ENCODE measurements at regions not wholly inside any gene's neighbourhood (a gene's known extent, or its start where the extent isn't known, plus 50 kb on each side); places are given as distances from the start of the nearest gene placed in this dataset.
"Not testable (repeated sequence)": the region's sequence is repeated elsewhere in the genome, so short reads cannot be mapped to it uniquely, and the experiment has no call there.

GRCh38 chr7:102721-103120 is 89.7 kb upstream of the FAM20C start:
- TF ChIP-seq CTCF (IDR thresholded peaks at IDR 0.05; ENCODE audit: borderline replicate concordance, control extremely low read depth, extremely low read depth, insufficient read depth, missing control alignments): no peak
- no peak for DNase-seq (ENCODE audit: low spot score)
- in situ Hi-C loops (cut with MboI; ENCODE audit: low sequenced_read_pairs, unreplicated experiment): no loop called here

- in situ Hi-C loops (cut with MboI; ENCODE audit: low sequenced_read_pairs, unreplicated experiment); DNase-seq (ENCODE audit: low spot score): not testable (repeated sequence)
These were observed 88.4 kb upstream of the FAM20C start for GRCh38 chr7:103981-104380.

DNA sequence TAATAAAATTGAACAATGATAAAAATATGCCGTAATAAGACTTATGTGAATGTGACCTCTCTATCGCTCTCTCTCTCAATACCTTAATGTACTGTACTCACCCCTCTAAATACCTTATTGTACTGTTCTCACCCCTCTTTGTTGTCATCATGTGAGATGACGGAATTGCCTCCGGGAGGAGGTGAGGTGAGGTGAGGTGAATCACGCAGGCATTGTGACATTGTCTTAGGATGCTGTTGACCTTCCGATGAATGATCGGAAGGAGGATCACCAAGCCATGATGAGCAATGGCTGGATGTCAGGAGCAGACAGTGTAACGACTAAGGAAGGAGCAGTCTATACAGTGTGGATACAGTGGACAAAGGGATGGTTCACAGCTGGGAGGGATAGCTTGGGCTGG is 87.4 kb upstream of the FAM20C start:
- TF ChIP-seq CTCF (IDR thresholded peaks at IDR 0.05; ENCODE audit: borderline replicate concordance, control extremely low read depth, extremely low read depth, insufficient read depth, missing control alignments): no peak
- in situ Hi-C loops (cut with MboI; ENCODE audit: low sequenced_read_pairs, unreplicated experiment): no loop called here
- DNase-seq (ENCODE audit: low spot score): no peak

DNA sequence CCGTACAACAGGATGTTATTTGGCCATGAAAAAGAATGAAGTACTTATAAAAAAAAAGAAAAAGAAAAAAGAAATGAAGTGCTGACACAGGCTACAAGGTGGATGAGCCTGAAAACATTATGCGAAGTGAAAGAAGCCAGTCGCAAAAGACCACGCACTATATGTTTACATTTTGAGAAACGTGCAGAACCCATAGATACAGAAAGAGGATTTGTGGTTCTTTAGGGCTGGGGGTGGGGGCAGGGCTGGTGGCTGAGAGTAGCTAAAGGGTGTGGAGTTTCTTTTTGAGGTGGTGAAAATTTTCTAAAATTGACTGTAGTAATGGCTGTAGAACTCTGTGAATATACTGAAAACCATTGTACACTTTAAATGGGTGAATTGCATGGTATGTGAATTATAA is 86.0 kb upstream of the FAM20C start:
- DNase-seq (ENCODE audit: low spot score): no peak
- no peak for TF ChIP-seq CTCF (IDR thresholded peaks at IDR 0.05; ENCODE audit: borderline replicate concordance, control extremely low read depth, extremely low read depth, insufficient read depth, missing control alignments)
- in situ Hi-C loops (cut with MboI; ENCODE audit: low sequenced_read_pairs, unreplicated experiment): no loop called here

GRCh38 chr7:107233-107632 is 85.1 kb upstream of the FAM20C start:
- TF ChIP-seq CTCF (IDR thresholded peaks at IDR 0.05; ENCODE audit: borderline replicate concordance, control extremely low read depth, extremely low read depth, insufficient read depth, missing control alignments): no peak
- in situ Hi-C loops (cut with MboI; ENCODE audit: low sequenced_read_pairs, unreplicated experiment): no loop called here
- DNase-seq (ENCODE audit: low spot score): no peak

DNA sequence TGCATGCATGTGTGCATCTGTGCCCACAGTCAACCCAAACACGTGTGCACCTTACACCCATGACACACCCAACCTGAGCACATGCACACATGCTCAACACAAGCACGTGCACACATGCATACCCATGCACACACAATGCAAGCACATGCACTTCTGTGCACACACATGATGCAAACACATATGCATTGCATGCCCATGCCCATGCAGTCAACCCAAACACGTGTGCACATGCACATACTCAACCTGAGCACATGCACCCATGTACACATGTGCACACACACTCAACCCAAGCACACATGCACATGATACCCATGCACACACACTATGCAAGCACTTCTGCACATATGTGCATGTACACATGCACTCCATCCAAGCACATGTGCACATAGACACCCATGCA is 84.5 kb upstream of the FAM20C start:
- TF ChIP-seq CTCF (IDR thresholded peaks at IDR 0.05; ENCODE audit: borderline replicate concordance, control extremely low read depth, extremely low read depth, insufficient read depth, missing control alignments): no peak
- in situ Hi-C loops (cut with MboI; ENCODE audit: low sequenced_read_pairs, unreplicated experiment): no loop called here
- no peak for DNase-seq (ENCODE audit: low spot score)

DNA sequence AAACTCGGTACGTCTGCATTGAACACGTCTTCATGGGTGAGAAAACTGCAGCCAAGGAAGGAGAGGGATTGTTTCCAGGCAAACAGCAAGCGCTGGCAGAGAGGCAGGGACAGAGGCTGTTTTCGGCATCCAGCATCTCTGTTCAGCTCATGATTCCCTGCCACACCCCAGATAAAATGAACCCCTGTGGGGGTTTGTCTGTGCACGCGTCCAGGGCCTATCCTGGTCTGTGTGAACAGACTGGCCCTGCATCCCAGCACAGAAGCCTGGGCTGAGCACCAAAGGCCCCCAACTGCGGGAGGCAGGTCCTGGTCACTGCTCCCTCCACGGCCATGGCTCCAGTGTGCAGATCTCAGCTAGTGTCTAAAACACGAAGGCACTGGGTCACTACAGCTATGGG is 83.3 kb upstream of the FAM20C start:
- no peak for TF ChIP-seq CTCF (IDR thresholded peaks at IDR 0.05; ENCODE audit: borderline replicate concordance, control extremely low read depth, extremely low read depth, insufficient read depth, missing control alignments)
- in situ Hi-C loops (cut with MboI; ENCODE audit: low sequenced_read_pairs, unreplicated experiment): no loop called here
- DNase-seq (ENCODE audit: low spot score): no peak
